ENCODE measurements at regions not wholly inside any gene's neighbourhood (a gene's known extent, or its start where the extent isn't known, plus 50 kb on each side); places are given as distances from the start of the nearest gene placed in this dataset.
"Not testable (repeated sequence)": the region's sequence is repeated elsewhere in the genome, so short reads cannot be mapped to it uniquely, and the experiment has no call there.

DNA sequence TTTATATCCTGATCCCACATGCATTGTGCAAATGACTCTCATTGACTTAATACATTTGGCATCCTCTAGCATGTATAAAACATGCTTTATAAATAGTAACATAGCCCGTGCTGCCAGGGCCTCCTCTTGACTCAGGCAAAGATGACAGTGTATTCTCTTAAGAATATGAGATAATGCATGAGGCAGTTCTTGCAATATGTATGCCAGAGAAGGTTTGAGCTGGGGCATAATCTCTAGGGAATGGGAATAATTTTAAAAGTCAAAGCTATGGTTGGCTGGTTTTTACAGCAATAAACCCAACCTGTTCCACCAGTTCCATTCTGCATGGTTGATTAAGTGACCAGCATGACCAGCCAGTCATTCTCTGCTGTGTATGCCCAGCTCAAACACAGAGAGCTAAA is 179.0 kb upstream of the PFN2 start:
- no peak for DNase-seq

DNA sequence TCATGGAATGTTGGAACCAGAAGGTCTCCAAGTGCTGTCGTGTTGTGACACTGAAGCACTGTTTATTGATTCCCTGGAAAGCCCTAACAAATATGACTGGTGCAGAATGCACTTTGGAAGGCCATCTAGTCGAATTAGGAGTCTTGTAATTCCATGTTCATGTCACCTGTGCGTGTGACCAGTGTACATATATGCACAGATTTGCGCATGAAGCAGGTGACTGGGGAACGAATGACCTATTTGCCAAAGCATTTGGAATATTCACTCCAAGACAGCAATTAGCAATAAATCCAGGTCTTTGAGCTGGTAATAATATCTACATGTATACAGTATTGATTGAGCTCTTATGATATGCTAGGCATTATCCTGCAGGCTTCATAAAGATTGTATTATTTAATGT is 177.5 kb upstream of the PFN2 start:
- DNase-seq = no peak

DNA sequence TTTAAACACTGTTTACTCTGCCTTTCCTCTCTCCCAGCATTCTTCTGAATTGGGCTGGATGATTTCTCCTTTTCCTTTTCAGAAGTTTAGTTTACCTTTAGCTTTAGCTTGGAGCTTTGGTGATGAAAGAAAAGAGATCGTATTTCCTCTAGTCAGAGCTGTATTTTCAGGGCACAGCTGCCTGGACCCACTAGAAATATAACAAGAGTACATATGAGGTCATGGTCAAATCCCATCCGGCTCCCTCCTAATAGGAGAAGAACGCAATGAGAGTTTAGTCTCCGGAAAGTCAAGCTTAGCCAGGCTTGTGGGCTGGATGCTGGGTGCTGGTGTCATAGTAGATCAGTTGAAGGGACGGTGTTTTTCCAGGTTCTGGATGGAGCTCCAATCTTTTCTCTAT is 177.1 kb upstream of the PFN2 start:
- no peak for DNase-seq

DNA sequence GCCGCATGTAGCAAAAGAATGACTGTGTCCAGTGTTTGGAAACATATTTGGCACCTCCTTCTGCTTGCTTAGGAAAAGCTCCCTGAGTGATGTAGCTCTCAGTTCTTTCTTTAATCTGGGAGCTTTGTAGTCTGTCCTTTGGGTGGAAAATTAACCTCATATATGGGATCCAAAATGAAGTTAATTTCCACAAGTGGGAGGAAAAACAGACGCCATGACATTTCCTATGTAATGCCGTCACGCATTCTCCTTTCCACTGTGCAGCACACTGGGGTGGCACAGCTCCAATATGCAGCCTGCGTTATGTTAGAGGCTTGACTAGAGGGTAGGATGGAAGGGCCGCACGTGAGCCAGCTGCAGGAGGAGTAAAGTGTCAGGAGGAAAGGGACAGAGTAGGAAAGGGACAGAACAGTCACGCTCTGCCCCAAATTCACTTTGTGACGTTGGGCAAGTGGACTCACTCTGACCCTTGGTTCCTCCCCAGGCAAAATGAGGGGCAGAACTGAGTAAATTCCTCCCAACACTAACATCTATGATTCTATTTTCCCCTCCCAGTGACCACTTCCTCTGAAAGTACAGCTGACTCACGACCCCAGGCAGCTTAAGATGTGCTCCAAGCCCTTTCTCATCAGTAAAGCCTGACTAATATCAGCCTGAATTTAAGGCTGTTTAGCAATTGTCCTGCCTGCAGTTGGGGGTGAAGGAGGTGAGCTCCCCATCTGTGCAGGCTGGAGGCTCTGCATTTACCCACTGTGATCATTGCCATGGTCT is 176.5 kb upstream of the PFN2 start:
- no peak for DNase-seq

DNA sequence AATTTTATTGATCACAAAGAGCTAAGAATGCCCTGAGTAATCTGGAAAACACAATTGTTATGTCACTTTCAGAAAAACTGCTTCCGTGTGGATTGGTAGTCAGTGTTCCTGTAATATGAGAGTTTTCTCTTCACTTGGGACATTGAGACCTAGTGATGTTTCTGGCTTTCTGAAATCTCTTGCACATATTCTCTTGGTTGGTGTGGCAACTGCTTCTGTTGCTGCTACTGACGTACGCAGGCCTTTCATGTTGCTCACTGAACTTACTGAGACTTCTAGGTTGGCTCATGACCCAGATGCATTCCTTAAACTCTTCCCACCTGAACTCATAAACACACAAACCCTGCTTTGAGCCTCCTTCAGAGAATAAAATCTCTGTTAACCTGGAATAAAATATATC is 175.0 kb upstream of the PFN2 start:
- DNase-seq = no peak

DNA sequence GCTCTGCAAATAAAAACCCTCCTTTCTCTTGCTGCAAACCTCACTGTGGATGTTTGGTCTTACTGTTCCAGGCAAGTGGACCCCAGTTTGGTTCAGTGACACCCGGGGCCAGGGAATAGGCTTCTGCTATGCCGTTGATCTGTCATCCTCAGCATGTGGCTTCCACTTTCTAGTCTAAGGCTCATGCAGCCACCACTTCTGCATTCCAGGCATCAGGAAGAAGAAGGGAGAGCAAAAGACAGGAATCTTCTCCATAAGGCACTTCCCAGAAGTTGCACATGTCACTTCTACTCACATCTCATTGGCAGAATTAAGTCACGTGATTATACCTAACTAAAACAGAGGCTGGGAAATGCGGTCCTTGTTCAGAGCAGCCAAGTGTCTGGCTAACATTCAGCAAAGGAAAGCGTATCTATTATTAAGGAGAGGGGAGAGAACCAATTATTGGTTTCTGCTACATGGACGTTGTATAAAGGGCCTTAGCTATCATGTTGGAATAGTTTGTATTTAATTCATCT is 173.6 kb upstream of the PFN2 start:
- DNase-seq = no peak

DNA sequence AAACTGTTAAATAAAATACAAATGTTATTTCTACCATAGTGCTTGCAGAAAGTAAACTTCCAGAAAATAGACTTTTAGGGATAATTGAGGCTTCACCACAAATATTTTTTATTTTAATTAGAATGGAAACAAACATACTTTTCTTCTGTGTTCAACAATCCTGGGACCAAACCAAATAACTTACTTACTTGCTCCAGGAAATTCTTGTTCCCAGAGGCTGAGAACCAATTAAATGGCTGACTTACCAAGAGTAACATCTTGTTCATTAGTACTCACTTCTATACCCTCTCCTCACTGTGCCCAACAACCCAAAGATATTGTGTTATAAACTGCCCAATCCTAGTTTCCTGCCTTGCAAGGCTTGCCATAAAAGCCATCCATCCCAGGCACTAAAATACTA is 172.2 kb upstream of the PFN2 start:
- no peak for DNase-seq

DNA sequence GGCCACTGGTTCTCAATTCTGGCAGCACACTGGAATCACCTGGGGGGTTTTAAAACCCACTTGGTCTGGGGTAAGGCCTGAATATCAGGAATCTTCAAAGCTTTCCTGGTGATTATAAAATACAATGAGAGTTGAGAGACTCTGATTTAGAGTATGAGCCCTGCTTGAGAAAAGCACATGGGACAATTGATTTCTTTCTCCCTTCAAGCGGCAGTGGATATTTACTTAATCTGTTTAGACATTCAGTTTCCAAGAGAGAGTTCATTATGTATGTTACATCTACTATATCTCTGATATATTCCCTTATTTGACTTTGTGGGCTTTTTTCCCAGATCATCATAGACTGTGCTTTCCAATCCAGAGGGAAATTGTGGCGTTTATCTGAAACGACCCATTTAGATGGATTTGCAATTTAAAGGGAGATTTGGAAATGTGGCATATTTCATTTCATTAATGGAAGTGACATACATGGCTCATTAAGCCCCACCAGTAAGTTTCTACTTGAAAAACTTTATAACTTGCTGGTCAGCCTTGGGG is 171.2 kb upstream of the PFN2 start:
- DNase-seq = no peak

DNA sequence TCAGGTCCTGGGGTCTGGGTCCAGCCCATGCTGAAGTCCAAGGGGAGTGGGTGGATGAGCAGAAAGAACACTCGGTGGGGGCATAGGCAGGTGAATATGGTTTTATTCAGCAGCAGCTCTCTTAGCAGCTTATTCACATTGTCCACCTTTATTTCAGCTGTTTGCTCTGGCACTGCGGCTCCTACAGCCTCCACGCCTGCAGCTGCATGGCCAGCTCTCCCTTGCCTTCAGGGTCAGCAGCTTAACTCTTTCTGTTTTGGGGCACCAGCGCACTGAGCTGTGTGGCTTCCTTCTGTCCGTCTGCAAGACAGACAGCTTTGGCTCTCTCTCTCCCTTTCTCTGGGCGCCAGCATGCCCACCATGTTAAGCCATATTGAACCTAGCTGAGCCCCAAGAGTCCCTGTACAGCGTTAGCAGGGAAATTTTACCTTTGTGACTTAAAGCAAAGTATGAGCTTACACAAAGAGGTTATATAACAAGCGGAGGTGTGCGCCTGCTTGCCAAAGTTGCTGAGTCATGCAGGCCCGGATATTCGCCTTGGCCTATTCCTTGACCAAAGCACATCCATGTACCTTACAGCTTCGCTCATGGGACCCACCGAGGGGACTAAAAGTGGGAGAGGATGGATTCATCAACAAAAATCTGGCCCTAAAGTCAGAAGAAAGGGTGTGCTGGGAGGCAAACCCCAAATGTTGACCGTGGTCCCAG is 170.1 kb upstream of the PFN2 start:
- DNase-seq = no peak

DNA sequence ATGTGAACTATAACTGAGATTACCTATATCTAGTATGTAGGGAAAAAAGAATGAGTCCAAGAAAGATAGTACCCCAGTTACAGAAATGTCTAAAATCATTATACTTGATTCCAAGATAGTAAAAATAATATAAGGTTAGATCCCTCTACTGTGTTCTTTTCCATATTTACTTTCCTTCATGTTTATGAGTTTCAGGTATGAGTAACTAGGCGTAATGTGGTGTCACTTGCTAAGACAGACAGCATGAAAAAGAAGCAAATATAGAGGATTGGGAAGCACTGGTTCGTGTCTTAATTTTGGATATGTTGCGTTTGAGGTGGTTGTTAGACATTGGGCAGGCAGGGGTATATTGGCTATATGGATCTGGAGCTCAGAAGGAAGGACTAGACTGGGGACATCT is 168.1 kb upstream of the PFN2 start:
- DNase-seq = no peak

DNA sequence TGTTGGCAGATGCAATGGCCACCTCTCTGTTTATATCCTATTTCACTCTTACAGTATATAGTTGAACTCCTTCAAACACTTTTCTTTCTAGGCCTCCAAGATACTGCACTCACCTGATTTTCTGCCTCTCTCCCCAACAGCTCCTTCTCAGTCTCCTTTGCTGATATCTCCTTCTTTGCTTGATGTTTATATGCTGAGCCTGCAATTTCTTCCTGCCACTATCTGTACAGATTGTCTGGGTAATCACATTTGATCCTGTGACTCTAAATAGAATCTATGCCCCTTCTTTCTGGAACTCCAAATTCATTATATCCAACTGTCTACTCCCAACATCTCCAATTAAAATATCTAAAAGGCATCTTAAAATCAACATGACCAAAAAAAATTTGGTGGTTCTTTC is 165.5 kb upstream of the PFN2 start:
- no peak for DNase-seq

DNA sequence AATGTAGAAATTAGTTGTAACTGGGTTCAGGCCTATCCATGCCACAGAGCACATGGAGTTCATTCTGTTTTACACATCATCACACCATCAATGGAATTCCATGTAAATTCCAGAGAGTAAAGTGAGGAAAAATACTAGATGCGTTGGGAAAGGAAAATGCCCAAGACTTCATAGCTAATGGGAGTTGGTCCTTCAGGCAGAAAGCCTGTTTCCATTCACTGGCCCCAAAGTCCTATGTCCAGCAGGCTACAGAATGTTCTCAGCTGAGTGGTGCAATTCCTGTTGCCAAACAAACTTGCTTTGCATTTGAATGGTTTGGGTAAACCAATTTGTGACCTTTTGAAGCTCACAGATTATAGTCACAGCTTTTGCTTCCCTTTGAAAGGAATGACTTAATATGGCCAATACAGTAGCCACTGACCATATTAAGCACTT is 164.6 kb upstream of the PFN2 start:
- no peak for DNase-seq

DNA sequence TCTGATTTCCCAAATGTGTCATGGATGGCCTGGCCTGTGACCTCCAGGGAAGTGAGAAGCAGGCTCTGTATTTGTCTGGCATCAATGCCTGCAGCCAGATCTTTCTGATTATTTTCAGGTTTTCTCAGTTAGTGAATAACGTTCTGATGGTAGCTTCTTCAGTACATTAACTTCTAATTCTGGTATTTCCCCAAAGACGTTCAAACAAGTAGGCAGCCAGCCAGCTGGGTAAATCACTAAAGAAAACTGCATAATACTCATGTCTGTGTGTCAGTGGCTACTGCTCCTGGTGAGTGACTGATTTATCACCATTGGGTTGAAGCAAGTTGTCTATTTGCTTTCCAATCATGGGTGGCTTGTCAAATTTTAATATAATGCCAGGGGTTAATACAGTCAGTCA is 162.6 kb upstream of the PFN2 start:
- no peak for DNase-seq

DNA sequence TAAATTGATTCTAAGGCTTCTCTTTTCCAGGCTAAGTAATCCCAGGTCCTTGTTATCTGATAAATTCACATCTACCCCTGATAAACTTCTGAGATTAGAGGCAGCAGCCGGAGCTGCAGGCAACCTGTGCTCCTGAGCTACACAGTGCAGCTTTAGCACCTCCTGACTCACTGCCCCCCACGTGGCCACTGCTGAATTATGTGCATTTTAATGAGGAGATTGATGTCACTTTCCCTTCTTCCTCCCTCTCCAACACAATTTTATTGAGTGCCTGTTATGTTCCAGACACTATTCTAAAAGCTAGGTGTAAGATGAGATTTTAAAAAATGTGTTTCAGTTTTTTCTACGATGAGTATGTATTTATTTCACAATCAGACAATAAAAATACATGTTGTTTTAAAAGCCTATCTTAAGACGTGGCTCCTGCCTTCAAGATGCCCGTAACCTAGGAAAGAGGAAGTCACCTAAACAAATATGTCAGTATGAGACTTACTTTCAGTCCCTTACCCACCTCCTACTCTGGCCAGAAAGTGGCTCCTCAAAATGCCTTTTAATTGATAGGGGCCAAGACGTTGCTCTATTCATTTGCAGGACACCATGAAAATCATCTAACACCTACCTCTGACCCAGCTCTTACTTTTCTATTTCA is 161.5 kb upstream of the PFN2 start:
- DNase-seq = no peak

DNA sequence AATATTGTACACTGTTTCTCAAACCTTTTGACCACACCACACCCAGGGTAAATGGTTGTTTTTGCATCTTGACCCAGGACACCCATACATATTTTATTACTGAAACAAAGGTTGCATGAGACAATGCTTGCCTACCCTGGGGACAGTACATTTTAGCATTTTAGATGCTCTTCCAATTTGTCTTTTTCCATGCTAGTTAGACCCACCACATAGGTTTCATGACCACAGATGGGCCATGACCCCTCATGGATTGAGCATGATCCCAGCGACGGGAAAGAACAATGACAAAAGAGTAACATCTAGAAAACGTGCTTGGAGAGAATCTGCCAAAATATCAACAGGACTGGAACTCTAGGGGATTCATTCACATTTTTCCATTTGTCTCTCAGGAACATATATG is 161.0 kb upstream of the PFN2 start:
- DNase-seq = no peak

DNA sequence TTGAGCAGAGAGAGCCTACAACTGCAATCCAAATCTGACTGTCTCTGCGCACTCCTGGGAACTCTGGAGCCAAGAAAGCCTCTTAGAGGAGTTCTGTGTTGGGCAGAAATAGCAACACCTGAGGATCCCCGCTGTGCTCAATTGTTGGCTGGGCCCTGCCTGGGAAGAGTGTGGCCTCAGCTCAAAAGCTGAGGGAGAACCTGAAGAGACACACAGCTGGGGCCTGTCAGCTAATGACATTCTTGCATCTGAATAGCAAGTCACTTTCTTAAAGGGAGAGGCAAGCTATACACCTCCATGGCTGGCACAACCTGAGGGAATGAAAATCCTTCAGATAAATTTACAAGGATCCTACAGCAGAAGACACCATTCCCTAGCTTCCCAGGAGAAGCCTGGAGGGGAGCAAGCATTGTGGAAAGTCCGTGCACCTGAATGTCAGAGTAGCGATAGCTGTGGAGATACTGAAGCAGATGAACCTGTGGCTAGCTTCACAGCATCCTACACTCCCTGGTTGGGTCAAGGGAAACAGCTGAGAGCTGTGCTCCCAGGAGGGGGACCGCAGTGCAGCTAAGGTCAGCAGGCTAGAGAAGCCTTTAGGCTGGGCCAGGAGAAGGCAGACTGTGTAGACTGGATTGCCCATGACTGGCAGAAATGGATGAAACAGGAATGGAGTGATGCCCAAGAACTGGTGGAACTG is 159.9 kb upstream of the PFN2 start:
- DNase-seq = no peak

DNA sequence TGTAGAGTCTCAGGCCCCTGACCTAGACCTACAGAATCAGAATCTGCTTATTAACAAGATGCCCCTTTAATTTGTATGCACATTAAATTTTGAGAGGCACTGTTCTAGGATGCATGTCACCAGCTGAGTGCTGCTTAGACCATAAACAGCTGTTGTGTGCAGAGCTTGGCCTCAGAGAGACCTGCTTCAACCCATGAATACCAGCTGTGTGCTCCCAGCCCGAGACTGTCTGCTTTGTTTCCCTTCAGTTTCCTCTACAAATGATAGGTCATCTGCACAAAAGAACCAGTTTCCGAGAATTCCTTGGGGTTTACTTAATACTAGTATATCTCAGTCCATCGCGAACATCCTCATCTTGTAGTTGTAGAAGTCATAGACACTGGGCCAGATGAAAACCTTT is 158.5 kb upstream of the PFN2 start:
- no peak for DNase-seq

DNA sequence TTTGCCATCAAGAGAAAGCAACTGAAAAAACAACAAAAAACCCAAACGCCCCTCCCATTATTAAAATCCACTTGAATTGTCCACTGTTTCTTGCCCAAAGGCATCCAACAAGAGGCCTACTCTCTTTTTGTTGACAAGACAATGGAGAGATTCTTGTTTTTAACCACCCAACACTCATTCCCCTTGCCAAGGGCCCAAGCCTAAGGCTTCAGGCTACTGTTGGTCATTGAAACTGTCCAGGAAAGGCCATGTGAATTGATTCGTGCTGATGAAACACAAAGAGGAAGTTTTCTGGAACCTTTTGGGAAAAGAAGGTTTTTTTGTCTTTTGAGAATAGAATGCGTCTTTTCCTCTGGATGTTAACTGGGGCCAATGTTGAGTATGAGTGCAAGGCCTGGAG is 157.4 kb upstream of the PFN2 start:
- DNase-seq = no peak

DNA sequence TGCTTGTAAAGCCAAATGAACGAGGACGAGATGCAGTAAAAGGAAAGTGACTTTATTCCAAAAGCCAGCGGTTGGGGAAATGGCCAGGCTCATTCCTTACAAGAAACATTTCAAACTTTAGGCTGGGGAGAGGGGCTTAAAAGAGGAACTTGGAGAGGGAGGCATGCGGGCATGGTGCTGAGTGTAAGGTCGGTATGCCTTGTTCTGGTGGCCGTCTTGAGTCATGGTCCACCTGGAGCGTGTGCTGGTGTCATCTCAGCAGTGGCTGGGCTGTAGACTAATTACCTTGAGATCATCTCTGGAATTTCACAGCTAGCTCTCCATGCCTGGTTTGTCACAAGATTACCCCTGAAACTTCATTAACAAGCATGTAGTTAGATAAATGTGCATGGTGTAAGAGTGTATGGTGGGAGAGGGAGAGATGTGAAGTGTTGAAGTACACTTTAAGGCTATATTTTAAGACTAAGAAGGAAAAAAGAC is 156.4 kb upstream of the PFN2 start:
- no peak for DNase-seq

DNA sequence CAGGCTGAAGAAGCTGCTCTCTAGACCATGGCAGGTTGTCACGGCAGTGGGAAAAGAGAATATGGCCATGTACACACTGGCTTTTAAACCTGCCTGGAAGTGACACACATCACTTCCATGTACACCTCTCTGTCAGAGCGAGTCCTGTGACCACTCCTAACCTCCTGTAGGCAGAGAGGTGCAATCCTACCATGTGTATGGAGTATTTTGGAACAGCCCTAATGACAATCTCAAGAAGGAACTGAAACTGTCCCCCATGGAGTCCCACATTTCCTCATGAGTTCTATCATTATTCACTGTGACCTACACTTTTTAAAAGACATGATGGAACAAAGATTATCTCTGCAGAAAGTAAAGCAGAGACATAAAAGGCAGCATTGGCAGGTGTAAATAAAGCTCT is 153.4 kb upstream of the PFN2 start:
- no peak for DNase-seq

DNA sequence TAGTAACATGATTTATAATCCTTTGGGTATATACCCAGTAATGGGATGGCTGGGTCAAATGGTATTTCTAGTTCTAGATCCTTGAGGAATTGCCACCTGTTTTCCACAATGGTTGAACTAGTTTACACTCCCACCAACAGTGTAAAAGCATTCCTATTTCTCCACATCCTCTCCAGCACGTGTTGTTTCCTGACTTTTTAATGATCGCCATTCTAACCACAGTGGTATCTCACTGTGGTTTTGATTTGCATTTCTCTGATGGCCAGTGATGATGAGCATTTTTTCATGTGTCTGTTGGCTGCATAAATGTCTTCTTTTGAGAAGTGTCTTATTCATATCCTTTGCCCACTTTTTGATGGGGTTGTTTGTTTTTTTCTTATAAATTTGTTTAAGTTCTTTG is 152.6 kb upstream of the PFN2 start:
- DNase-seq = not testable (repeated sequence)

DNA sequence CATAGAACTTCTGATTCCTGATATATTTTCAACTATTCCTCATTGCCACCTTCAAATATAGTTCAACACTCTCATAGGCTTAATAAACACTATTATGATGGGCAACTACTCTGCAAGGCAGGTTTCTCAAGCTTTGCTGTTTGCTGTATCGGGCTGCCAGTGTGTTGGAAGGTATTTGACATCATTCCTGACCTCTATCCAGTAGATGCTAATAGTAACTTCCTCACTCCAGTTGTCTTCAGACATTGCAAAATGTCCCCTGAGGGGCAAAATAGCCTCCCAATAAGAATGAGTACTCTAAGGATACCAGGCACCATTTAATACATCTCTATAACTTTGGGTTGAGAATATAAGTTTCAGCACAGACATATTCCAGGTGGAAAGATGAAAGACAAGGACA is 147.5 kb upstream of the PFN2 start:
- DNase-seq = no peak

DNA sequence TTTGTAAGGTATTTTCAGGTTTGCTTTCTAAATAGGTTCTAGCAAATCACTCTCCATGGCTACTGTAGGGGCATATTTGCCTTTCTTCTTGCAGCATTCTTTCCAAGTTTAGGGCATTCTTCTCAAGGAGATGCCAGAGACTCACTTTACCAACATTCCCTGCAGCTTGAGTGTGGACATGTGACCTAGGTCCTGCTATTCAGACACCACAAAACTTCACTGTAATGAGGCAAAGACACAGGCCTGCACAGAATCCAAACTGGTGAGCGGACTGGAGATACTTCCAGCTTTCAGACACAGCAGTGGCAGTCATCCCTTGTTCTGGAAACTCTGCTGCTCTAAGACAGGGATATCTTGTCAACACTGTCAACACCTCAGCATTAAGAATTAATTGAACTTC is 146.4 kb upstream of the PFN2 start:
- DNase-seq = no peak
